OCI-LY3 (cell line): ENCODE measurements at regions not wholly inside any gene's neighbourhood (a gene's known extent, or its start where the extent isn't known, plus 50 kb on each side); places are given as distances from the start of the nearest gene placed in this dataset.
A peak's percentile ranks its signal among the peaks of the same experiment; 100 is the strongest.

Source experiments
- H2AFZ ChIP-seq: fragments of 200-600, 300-600 bp; shearing (Covaris generic); 2 replicates; pipeline ENCODE4 v1.6.0; 2014; ENCODE audit warnings: antibody characterized with exemption, low read depth, low read length
- H3K27ac ChIP-seq: fragments of 200-600, 300-600 bp; sonication (generic); 2 replicates; pipeline ENCODE4 v1.5.1; 2014; ENCODE audit warnings: mild to moderate bottlenecking, low read length, moderate library complexity, mixed read lengths
- H3K27me3 ChIP-seq: fragments of 200-600, 300-600 bp; sonication (generic); 2 replicates; pipeline ENCODE4 v1.6.1; 2014; ENCODE audit warnings: low read depth, low read length, mixed read lengths
- H3K36me3 ChIP-seq: fragments of 200-600, 300-600 bp; sonication (generic); replicated peaks from 2 replicates; pipeline ENCODE3; 2014; ENCODE audit warnings: low read depth, low read length, mixed read lengths
- H3K4me1 ChIP-seq: fragments of 300-600, 200-600 bp; sonication (generic); 2 replicates; pipeline ENCODE4 v1.6.1; 2014; ENCODE audit warnings: low read length, mixed read lengths
- H3K4me2 ChIP-seq: fragments of 200-600, 300-600 bp; sonication (generic); 2 replicates; pipeline ENCODE4 v1.6.1; 2014; ENCODE audit warnings: low read length, mixed read lengths
- H3K4me3 ChIP-seq: fragments of 300-600, 200-600 bp; sonication (generic); 2 replicates; pipeline ENCODE4 v1.5.1; 2014; ENCODE audit warnings: antibody characterized with exemption, mild to moderate bottlenecking, low read length, moderate library complexity
- H3K79me2 ChIP-seq: fragments of 300-600, 200-600 bp; shearing (Covaris generic); 2 replicates; pipeline ENCODE4 v1.6.1; 2014; ENCODE audit warnings: mild to moderate bottlenecking, low read length, mixed read lengths
- H3K9ac ChIP-seq: fragments of 300-600, 200-600 bp; shearing (Covaris generic); 2 replicates; pipeline ENCODE4 v1.6.0; 2014; ENCODE audit warnings: mild to moderate bottlenecking, low read length, moderate library complexity
- H3K9me3 ChIP-seq: fragments of 200-600, 300-600 bp; shearing (Covaris generic); 2 replicates; pipeline ENCODE4 v1.6.1; 2014; ENCODE audit warnings: low read length, mixed read lengths; ENCODE audit not compliant: insufficient read depth
- H4K20me1 ChIP-seq: fragments of 200-600, 300-600 bp; sonication (generic); 2 replicates; pipeline ENCODE4 v1.6.1; 2016; ENCODE audit warnings: low read length, mixed read lengths; ENCODE audit not compliant: insufficient read depth
- CTCF ChIP-seq: fragments of 200-600, 300-600 bp; sonication (generic); IDR thresholded peaks from 2 replicates; pipeline ENCODE4 v1.5.1; 2014; ENCODE audit warnings: antibody characterized with exemption, low read length, low read depth
- EZH2phosphoT487 ChIP-seq: fragments of 200-600 bp; shearing (Covaris generic); IDR thresholded peaks from 2 replicates; pipeline ENCODE4 v1.6.1; 2018; ENCODE audit warnings: antibody characterized with exemption, mixed run types, low read depth

GRCh38 chr14:105930572-105930971 lies 404.2 kb downstream of the TMEM121 start:
- H3K27ac ChIP-seq: no peak overlapping the region
- H2AFZ ChIP-seq: no peak overlapping the region
- H3K4me3 ChIP-seq: no peak overlapping the region
- no peaks in the 10 kb centered on the region; the same call in 1 of the 2 replicates for H4K20me1 ChIP-seq
- H3K9me3 ChIP-seq: peaks cover 8% of the 10 kb centered on the region; the same call in 1 of the 2 replicates
- H3K79me2 ChIP-seq: no peaks in the 10 kb centered on the region
- H3K4me1 ChIP-seq: peaks cover 50% of the 10 kb centered on the region
- no peaks in the 10 kb centered on the region for H3K36me3 ChIP-seq
- no peak for TF ChIP-seq EZH2phosphoT487
- TF ChIP-seq CTCF: no peak
- no peak overlapping the region; the same call in 1 of the 2 replicates for H3K9ac ChIP-seq
- H3K4me2 ChIP-seq: peak overlapping the region; percentile 47
- H3K27me3 ChIP-seq: peaks cover 34% of the 10 kb centered on the region

DNA sequence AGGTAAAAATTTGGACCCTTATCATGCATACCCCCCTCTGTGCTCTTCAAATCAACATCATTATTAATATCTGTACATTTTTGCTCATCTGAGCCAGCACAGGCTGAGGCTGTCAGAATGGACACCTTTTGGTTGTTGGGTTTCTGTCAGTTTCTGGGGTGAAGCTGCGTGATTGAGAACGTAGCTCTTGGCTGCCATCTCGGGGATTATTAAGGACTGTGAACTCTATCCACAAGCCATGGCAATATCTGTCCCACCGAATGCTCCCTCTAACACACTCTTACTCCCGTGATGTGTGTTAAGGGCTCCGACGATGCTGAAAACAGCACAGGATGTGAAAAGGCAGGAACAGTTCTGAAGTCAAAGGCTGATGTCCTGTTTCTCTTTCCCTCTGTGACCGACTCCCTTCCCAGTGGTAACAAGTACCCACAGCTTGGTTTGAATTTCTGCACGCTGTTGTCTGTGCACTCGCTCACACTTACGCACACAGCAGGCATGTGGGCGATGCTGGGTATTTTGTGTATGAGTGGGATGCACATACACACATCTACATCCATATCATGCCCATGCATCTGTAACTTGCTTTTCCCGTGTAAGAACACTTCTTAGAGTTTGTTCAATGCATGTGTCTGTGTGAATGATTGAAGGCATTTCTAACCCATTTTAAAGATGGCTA lies 405.6 kb downstream of the TMEM121 start:
- Histone ChIP-seq H3K4me3 (0 out of 2 replicates have a peak overlapping the region, but pooled peaks have one; percentile 27), H3K4me1 (peaks cover 50% of the 10 kb centered on the region), H4K20me1 (no peaks in the 10 kb centered on the region), H3K27ac (no peak overlapping the region), H3K4me2 (peak overlapping the region; percentile 41), H2AFZ (no peak overlapping the region), H3K36me3 (no peaks in the 10 kb centered on the region), H3K9me3 (peaks cover 8% of the 10 kb centered on the region; the same call in 1 of the 2 replicates), H3K9ac (no peak overlapping the region), H3K79me2 (no peaks in the 10 kb centered on the region), H3K27me3 (peaks cover 34% of the 10 kb centered on the region)
- TF ChIP-seq CTCF (peak; percentile 50), EZH2phosphoT487 (no peak)

- no peaks in the 10 kb centered on the region for H3K79me2 ChIP-seq
- TF ChIP-seq CTCF (no peak), EZH2phosphoT487 (no peak)
- no peak overlapping the region for H3K27ac ChIP-seq
- no peak overlapping the region for H3K4me3 ChIP-seq
- H3K9me3 ChIP-seq: peaks cover 8% of the 10 kb centered on the region; the same call in 1 of the 2 replicates
- H3K27me3 ChIP-seq: peaks cover 34% of the 10 kb centered on the region
- H3K36me3 ChIP-seq: no peaks in the 10 kb centered on the region
- no peak overlapping the region for H2AFZ ChIP-seq
- H4K20me1 ChIP-seq: no peaks in the 10 kb centered on the region
- no peak overlapping the region for H3K9ac ChIP-seq
- peaks cover 40% of the 10 kb centered on the region for H3K4me1 ChIP-seq
- H3K4me2 ChIP-seq: no peak overlapping the region
Observed at GRCh38 chr14:105933238-105933637, 406.9 kb downstream of the TMEM121 start.

DNA sequence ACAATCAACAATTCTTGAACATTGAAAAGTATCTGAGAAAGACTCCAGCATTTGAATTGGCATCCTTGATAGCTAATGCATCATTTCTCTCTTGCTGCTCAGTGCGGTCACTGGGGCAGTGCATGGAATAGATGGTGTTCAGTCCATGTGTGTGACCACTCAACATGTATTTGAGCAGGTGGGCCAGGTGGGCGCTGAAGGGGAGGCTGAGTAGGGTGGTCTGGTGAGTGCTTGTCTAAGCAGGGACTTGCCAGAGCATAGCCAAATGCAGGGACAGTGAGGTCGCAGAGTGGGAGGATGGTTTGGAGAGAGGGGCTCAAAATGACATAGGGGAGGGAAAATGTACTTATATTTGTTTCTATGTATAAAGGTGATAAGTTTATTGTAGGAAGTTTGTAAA lies 409.0 kb downstream of the TMEM121 start:
- no peak overlapping the region for H3K4me2 ChIP-seq
- TF ChIP-seq EZH2phosphoT487 (no peak), CTCF (no peak)
- H3K79me2 ChIP-seq: no peaks in the 10 kb centered on the region
- H3K27me3 ChIP-seq: peaks cover 32% of the 10 kb centered on the region
- peaks cover 18% of the 10 kb centered on the region for H3K4me1 ChIP-seq
- no peak overlapping the region for H3K27ac ChIP-seq
- no peak overlapping the region for H2AFZ ChIP-seq
- peaks cover 8% of the 10 kb centered on the region for H3K9me3 ChIP-seq
- no peak overlapping the region for H3K9ac ChIP-seq
- no peaks in the 10 kb centered on the region for H4K20me1 ChIP-seq
- no peak overlapping the region for H3K4me3 ChIP-seq
- H3K36me3 ChIP-seq: no peaks in the 10 kb centered on the region
